DND-41 (cell line): ENCODE measurements at regions not wholly inside any gene's neighbourhood (a gene's known extent, or its start where the extent isn't known, plus 50 kb on each side); places are given as distances from the start of the nearest gene placed in this dataset.

Experiments used
- ATAC-seq: fragments of 200-7000 bp; cut with Tn5 transposase; 3 replicates; pipeline ENCODE4 v1.9.1; 2021; ENCODE audit warnings: low read depth; ENCODE audit not compliant: insufficient read depth
- DNase-seq: peaks from one replicate; pipeline ENCODE4 v3.0.0-alpha.2; 2020
- H2AFZ ChIP-seq: 2 replicates; pipeline ENCODE4 v1.6.0; 2012; ENCODE audit warnings: low read depth, low read length
- H3K27ac ChIP-seq: 2 replicates; pipeline ENCODE4 v1.5.1; 2012; ENCODE audit warnings: low read length, inconsistent platforms
- H3K27me3 ChIP-seq: fragments of 200-600 bp; sonication (generic); 2 replicates; pipeline ENCODE4 v1.6.0; 2012; ENCODE audit warnings: low read length, mild to moderate bottlenecking, inconsistent platforms; ENCODE audit not compliant: insufficient read depth, poor library complexity
- H3K36me3 ChIP-seq: 2 replicates; pipeline ENCODE4 v1.5.1; 2012; ENCODE audit warnings: low read length, inconsistent platforms; ENCODE audit not compliant: insufficient read depth
- H3K4me1 ChIP-seq: 2 replicates; pipeline ENCODE4 v1.5.1; 2012; ENCODE audit warnings: mild to moderate bottlenecking, low read length; ENCODE audit not compliant: insufficient read depth
- H3K4me2 ChIP-seq: 2 replicates; pipeline ENCODE4 v1.6.0; 2012; ENCODE audit warnings: mild to moderate bottlenecking, moderate library complexity, low read length, inconsistent platforms; ENCODE audit not compliant: insufficient read depth
- H3K4me3 ChIP-seq, 2 experiments: fragments of 200-600 bp in 1 of 2; shearing (Covaris generic) in 1 of 2; 2 replicates each; pipeline ENCODE4 v1.5.1; 2012 to 2016; ENCODE audit warnings: inconsistent platforms in 2 of 2, low read length in 2 of 2, mild to moderate bottlenecking in 2 of 2, low read depth in 1 of 2, moderate library complexity in 1 of 2
- H3K79me2 ChIP-seq: 2 replicates; pipeline ENCODE4 v1.6.0; 2012; ENCODE audit warnings: low read length, inconsistent platforms; ENCODE audit not compliant: insufficient read depth
- H3K9ac ChIP-seq: 2 replicates; pipeline ENCODE4 v1.6.0; 2012; ENCODE audit warnings: low read depth, mild to moderate bottlenecking, inconsistent platforms, low read length, moderate library complexity
- H3K9me3 ChIP-seq: 2 replicates; pipeline ENCODE4 v1.5.1; 2012; ENCODE audit warnings: low read length, moderate library complexity, mild to moderate bottlenecking, inconsistent platforms; ENCODE audit not compliant: insufficient read depth, severe bottlenecking
- H4K20me1 ChIP-seq: 2 replicates; pipeline ENCODE4 v1.6.0; 2012; ENCODE audit warnings: low read length; ENCODE audit not compliant: insufficient read depth
- EZH2 ChIP-seq: IDR thresholded peaks from 3 replicates; pipeline ENCODE4 v1.6.1; 2012; ENCODE audit warnings: borderline replicate concordance, low read depth, mild to moderate bottlenecking, moderate library complexity, low read length, inconsistent platforms; ENCODE audit not compliant: severe bottlenecking
- TF ChIP-seq, protein P1 (sequence below): IDR thresholded peaks from 2 replicates; pipeline ENCODE4 v1.5.1; 2012; ENCODE audit warnings: borderline replicate concordance, low read length, moderate library complexity, mild to moderate bottlenecking; ENCODE audit not compliant: poor library complexity, severe bottlenecking; ENCODE audit errors: extremely low read depth

GRCh38 chr16:58789351-58789750 is 55.2 kb upstream of the GOT2 start:
- DNase-seq (no peak), ATAC-seq (no peak)
- Histone ChIP-seq H2AFZ (no peak overlapping the region), H3K4me2 (no peak overlapping the region), H3K9me3 (no peaks in the 10 kb centered on the region), H4K20me1 (no peaks in the 10 kb centered on the region), H3K9ac (no peak overlapping the region), H3K36me3 (no peaks in the 10 kb centered on the region), H3K79me2 (no peaks in the 10 kb centered on the region), H3K27me3 (peaks cover 9% of the 10 kb centered on the region), H3K4me1 (no peaks in the 10 kb centered on the region), H3K4me3 (no peak overlapping the region), H3K27ac (no peak overlapping the region)
- TF ChIP-seq, protein P1, sequence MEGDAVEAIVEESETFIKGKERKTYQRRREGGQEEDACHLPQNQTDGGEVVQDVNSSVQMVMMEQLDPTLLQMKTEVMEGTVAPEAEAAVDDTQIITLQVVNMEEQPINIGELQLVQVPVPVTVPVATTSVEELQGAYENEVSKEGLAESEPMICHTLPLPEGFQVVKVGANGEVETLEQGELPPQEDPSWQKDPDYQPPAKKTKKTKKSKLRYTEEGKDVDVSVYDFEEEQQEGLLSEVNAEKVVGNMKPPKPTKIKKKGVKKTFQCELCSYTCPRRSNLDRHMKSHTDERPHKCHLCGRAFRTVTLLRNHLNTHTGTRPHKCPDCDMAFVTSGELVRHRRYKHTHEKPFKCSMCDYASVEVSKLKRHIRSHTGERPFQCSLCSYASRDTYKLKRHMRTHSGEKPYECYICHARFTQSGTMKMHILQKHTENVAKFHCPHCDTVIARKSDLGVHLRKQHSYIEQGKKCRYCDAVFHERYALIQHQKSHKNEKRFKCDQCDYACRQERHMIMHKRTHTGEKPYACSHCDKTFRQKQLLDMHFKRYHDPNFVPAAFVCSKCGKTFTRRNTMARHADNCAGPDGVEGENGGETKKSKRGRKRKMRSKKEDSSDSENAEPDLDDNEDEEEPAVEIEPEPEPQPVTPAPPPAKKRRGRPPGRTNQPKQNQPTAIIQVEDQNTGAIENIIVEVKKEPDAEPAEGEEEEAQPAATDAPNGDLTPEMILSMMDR = no peak
- no peak for TF ChIP-seq EZH2
